Activated naive CD4-positive, alpha-beta T cell (primary cell): ENCODE measurements at regions not wholly inside any gene's neighbourhood (a gene's known extent, or its start where the extent isn't known, plus 50 kb on each side); places are given as distances from the start of the nearest gene placed in this dataset.
"Not testable (repeated sequence)": the region's sequence is repeated elsewhere in the genome, so short reads cannot be mapped to it uniquely, and the experiment has no call there.

Source experiments
- DNase-seq, 4 experiments: peaks; one replicate each; lab custom pipeline; 2025; lab: John Stamatoyannopoulos, UW

- not testable (repeated sequence) for DNase-seq
These were observed 111.2 kb upstream of the DEFB108B start for GRCh38 chr11:71721840-71722239.

GRCh38 chr11:71723991-71724390 is 109.0 kb upstream of the DEFB108B start:
- DNase-seq: not testable (repeated sequence)

DNA sequence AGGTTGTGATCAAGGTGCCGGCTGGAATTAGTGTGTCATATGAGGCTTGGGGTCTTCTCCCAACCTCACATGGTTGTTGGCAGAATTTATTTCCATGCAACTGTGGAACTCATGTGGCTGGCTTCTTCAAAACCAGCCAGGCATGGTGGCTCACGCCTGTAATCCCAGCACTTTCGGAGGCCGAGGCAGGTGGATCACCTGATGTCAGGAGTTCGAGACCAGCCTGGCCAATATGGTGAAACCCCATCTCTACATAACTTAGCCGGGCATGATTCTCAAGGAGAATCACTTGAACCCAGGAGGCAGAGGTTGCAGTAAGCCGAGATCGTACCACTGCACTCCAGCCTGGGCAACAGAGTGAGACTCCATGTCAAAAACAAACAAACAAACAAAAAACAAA is 102.3 kb upstream of the DEFB108B start:
- not testable (repeated sequence) for DNase-seq

DNA sequence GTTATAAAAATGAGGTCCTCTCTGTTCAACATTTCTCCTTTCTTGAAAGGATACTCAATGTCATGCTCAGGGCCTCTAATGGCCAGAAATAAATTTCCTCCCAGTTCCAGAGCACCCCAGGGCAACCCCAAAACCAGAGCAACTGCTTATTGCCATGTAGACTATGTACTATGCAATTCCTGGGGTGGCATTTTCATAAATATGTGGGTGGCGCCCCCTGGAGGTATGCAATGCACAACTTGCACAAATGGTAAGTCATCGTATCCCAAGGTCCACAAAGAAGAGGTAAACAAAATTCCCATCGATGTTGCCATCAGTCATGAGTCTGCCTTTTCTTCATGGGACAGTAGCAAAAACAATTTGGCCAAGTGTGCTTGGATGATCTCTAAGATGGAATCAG is 98.6 kb upstream of the DEFB108B start:
- DNase-seq: not testable (repeated sequence)

DNA sequence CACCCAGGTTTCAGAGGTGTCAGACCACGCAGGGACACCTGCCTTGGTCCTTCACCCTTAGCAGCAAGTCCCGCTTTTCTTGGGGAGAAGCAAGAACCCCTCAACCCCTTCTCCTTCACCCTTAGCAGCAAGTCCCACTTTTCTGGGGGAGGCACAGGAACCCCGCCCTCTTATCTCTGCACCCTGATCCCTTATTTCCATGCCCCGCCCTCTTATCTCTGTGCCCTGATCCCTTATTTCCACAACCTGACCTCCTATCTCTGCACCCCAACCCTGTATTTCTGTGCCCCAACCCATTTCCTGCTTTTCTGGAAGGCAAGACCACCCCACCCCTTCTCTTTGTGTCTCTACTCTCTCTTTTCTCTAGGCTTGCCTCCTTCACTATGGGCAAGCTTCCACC is 94.7 kb upstream of the DEFB108B start:
- not testable (repeated sequence) for DNase-seq

DNA sequence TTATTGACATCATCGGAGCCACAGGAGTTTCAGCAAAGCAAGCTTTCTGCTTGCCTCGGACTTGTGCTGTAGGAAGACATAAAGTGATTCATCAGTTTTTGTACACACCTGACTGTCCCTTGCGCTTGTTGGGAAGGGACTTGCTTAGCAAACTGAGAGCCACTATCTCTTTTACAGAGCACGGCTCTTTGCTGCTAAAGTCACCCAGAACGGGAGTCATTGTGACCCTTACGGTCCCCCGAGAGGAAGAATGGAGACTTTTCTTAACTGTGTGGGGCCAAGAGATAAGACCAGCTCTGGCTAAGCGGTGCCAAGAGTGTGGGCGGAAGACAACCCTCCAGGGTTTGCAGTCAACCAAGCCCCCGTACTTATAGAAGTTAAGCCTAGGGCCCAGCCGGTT is 89.6 kb upstream of the DEFB108B start:
- DNase-seq: not testable (repeated sequence)

DNA sequence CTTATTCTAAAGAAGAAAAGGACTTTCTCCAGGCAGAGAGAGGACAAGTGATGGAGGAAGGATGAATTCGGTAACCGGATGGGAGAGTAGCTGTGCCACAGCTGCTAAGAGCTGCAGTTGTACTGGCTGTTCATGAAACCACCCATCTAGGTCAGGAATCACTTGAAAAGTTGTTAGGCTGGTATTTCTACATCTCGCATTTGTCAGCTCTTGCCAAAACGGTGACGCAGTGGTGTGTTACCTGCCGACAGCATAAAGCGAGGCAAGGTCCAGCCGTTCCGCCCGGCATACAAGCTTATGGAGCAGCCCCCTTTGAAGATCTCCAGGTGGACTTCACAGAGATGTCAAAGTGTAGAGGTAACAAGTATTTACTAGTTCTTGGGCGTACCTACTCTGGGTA is 87.3 kb upstream of the DEFB108B start:
- DNase-seq: not testable (repeated sequence)

DNA sequence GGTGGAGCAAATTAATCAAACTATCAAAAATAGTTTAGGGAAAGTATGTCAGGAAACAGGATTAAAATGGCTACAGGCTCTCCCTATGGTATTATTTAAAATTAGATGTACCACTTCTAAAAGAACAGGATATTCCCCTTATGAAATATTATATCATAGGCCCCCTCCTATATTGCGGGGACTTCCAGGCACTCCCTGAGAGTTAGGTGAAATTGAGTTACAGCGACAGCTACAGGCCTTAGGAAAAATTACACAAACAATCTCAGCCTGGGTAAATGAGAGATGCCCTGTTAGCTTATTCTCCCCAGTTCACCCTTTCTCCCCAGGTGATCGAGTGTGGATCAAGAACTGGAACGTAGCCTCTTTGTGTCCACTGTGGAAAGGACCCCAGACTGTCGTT is 86.7 kb upstream of the DEFB108B start:
- DNase-seq: not testable (repeated sequence)

DNA sequence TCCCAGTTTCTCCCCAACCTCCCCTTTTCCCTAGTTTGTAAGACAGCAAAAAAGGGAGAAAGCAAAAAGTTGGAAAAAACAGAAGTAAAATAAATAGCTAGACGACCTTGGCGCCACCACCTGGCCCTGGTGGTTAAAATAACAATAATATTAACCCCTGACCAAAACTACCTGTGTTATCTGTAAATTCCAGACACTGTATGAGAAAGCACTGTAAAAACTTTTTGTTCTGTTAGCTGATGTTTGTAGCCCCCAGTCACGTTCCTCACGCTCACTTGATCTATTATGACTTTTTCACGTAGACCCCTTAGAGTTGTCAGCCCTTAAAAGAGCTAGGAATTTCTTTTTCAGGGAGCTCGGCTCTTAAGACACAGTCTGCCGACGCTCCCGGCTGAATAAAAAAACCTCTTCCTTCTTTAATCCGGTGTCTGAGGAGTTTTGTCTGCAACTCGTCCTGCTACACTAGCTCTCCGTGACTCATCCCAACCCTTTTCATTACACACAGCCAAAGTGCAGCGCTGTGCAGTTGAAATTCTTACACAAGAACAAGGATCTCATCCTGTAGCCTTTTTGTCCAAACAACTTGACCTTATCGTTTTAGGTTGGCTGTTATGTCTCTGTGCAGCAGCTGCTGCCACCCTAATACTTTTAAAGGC is 83.9 kb upstream of the DEFB108B start:
- not testable (repeated sequence) for DNase-seq

DNA sequence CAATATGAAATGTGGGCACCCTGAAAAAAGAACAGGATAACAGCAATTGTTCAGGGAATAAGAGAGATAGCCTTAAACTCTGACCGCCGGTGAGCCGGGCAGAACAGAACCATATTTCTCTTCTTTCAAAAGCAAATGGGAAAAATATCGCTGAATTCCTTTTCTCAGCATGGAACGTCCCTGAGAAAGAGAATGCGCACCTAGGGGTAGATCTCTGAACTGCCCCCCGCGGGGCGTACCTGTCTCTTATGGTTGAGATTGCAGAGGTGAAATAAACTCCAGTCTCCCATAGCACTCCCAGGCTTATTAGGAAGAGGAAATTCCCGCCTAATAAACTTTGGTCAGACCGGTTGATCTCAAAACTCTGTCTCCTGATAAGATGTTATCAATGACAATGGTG is 82.1 kb upstream of the DEFB108B start:
- DNase-seq: not testable (repeated sequence)

DNA sequence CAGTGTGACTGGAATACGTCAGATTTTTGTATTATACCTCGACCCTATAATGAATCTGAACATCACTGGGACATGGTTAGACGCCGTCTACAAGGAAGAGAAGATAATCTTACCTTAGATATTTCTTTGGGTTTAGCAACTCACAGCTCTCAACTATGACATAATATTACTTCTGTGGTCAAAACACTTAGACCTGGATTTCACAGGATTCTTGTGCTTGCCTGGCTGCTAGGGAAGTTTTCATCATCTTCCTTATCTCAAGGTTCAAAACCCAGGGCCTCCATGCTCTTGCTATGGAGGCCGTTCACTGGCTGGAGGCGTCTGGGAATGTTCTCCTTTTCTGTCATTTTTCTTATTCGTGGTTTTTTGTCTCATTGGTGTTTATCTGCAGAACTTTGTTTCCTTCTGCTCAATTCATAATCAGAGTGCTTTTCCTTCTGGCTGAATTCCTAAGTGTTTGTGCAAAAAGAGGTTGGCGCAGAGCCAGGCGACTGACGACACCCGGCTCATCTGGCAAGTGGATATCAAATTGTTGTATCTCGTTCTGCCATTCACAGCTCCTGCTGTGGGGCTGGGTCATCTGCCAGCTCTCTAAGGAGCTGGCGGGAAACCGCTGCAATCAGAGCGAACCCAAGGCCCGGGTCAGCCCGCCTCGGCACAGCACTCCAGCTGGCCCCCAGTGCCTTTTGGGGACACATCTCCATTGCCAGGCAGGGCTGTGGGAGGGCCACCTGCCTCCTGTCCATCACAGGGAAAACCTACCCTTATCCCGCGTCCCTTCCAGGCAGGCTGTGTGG is 68.1 kb upstream of the DEFB108B start:
- not testable (repeated sequence) for DNase-seq

DNA sequence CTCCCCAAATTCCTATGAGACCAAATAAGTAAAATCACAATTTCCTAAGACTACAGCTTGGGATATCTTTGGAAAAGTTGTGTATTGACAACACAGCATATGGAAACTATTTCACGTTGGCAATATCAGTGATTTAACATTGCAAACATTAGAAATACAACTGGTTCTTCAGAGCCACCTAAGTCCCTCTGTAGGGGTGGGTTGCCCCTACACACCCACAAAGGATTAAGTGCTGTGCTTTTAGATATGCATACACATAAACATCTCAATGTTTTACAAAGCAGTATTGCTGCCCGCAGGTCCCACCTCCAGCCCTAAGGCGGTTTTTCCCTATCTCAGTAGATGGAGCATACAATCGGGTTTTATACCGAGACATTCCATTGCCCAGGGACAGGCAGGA is 66.0 kb upstream of the DEFB108B start:
- DNase-seq: not testable (repeated sequence)

DNA sequence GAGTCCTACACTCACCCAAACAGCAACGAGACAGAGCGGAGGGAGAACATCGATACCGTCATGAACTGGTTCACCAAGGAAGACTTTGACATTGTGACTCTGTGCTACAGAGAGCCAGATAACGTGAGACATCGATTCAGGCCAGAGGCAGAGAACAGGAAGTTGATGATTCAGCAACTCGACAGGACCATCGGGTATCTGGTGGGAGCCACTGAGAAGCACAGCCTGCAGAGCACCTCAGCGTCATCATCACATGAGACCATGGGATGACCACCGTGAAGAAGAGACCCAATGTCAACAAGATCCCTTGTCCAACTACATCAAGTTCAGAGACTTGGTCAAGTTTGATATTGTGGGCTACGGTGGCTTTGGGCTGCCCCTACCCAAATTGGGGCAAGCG is 60.8 kb upstream of the DEFB108B start:
- not testable (repeated sequence) for DNase-seq

DNA sequence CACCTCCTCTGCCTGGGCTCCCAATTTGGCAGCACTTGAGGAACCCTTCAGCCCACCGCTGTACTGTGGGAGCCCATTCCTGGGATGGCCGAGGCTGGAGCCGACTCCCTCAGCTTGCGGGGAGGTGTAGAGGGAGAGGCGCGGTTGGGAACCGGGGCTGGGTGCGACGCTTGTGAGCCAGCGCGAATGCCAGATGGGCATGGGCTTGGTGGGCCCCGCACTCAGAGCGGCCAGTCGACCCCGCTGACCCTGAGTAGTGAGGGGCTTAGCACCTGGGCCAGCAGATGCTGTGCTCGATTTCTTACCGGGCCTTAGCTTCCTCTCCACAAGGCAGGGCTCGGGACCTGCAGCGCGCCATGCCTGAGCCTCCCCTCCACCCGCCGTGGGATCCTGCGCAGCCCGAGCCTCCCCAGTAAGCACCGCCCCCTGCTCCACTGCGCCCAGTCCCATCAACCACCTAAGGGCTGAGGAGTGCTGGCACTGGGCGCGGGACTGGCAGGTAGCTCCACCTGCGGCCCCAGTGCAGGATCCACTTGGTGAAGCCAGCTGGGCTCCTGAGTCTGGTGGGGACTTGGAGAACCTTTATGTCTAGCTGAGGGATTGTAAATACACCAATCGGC is 58.3 kb upstream of the DEFB108B start:
- DNase-seq: no peak

GRCh38 chr11:71780116-71780515 is 52.9 kb upstream of the DEFB108B start:
- DNase-seq: not testable (repeated sequence)

DNA sequence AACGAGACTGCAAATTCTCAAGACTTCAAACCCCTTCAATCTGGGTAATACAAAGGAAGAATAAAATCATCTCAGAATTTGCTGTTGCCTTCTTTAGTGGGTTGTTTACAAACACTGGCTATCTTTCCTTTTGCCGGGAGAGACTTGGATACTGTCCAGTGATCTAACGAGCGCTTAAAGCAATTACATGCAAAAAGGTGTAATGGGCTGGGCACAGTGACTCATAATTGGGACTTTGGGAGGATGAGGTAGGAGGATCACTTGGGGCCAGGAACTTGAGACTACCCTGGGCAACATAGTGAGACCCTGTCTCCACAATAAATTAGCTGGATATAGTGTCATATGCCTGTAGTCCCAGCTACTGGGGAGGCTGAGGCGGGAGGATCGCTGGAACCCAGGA is 52.2 kb upstream of the DEFB108B start:
- DNase-seq: not testable (repeated sequence)

- not testable (repeated sequence) for DNase-seq
These were observed 51.5 kb upstream of the DEFB108B start for GRCh38 chr11:71781491-71781890.

DNA sequence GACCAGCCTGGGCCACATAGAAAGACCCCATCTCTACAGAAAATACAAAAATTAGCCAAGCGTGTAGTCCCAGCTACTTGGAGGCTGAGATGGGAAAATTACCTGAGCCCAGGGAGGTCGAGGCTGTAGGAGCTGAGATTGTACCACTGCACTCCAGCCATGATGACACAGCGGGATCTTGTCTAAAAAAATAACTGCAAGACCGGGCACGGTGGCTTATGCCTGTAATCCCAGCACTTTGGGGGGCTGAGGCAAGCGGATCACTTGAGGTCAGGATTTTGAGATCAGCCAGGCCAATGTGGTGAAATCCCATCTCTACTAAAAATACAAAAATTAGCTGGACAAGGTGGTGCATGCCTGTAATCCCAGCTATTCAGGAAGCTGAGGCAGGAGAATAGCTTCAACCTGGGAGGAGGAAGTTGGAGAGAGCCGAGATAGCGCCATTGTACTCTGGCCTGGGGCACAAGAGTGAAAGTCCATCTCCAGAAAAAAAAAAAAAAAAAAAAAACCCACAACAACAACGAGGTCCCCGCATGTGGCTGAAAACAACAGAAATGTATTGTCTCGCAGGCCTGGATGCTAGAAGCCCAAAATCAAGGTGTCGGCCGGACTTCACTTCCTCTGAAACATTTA is 50.7 kb upstream of the DEFB108B start:
- not testable (repeated sequence) for DNase-seq

GRCh38 chr11:71783191-71783590 is 49.8 kb upstream of the DEFB108B start:
- not testable (repeated sequence) for DNase-seq
